ENCODE measurements at regions not wholly inside any gene's neighbourhood (a gene's known extent, or its start where the extent isn't known, plus 50 kb on each side); places are given as distances from the start of the nearest gene placed in this dataset.

DNA sequence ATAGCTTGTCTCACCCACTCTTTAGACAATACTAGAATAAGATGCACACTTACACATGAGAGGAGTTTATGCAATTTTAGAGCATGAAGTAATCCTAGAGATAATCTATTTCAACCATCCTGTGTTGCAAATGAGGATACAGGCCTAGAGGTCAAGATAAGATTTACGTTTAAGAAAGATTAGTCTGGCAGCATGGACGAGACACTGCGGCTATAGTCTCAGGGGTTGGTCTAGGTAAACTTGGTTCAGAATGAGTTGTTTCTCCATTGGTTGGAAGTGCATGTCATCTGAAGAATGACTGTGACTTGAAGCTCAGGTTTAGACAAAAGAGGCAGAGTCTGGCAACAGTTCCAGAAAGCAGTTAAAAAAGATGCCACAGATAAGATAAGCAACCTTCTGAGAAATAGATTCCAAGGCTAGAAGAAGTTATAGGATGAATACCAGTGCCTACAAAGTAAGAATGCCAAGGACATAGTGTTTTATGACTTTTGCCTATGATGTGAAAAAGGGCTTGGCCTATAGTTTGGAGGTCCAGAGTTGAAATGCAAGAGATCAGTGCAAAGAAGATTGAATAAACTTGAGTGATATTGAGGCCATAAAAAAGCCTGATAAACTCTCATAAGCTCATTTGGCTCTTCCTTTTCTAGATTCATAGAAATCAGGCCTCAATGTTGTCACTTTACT lies 631.0 kb downstream of the SQOR start:
- no peaks in the 10 kb centered on the region for H4K20me1 ChIP-seq (ENCODE audit: insufficient read depth, low read length)

DNA sequence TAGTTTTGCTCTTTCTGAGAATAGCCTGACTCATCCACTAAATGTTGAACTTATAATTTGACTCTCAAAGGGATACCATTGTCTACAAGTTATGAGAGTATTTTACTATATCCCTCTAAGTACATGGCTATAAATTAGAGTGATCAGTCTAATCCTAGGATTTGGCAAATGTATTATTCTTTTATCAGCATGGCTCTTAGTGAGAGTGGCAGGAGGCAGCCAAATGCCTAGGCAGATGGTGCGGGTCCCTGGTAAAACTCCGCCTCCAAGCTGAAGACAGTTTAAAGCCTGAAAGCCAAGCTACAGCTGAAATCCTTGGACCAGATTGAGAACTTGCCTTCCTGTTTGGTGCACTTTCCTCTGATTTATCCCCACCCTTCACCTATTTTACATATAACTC lies 631.8 kb downstream of the SQOR start:
- Histone ChIP-seq H3K36me3 (ENCODE audit: insufficient read depth, low read length) (no peaks in the 10 kb centered on the region), H3K4me1 (ENCODE audit: insufficient read depth, low read length) (no peaks in the 10 kb centered on the region), H3K4me3 (ENCODE audit: insufficient read depth, low read depth, low read length) (no peak overlapping the region), H3K4me2 (ENCODE audit: low read length) (no peak overlapping the region), H3K9ac (ENCODE audit: low read length) (no peak overlapping the region), H3K27me3 (ENCODE audit: insufficient read depth, low read length) (no peaks in the 10 kb centered on the region), H4K20me1 (ENCODE audit: insufficient read depth, low read length) (no peaks in the 10 kb centered on the region), H2AFZ (ENCODE audit: low read depth, low read length) (no peak overlapping the region), H3K27ac (ENCODE audit: low read depth, low read length) (no peak overlapping the region), H3K79me2 (ENCODE audit: insufficient read depth, low read length) (no peaks in the 10 kb centered on the region), H3K9me3 (ENCODE audit: insufficient read depth, low read depth, low read length) (no peaks in the 10 kb centered on the region)
- no peaks in the 10 kb centered on the region for H3K36me3 Mint-ChIP-seq (ENCODE audit: low read depth, unreplicated experiment)
- TF ChIP-seq, protein P1, sequence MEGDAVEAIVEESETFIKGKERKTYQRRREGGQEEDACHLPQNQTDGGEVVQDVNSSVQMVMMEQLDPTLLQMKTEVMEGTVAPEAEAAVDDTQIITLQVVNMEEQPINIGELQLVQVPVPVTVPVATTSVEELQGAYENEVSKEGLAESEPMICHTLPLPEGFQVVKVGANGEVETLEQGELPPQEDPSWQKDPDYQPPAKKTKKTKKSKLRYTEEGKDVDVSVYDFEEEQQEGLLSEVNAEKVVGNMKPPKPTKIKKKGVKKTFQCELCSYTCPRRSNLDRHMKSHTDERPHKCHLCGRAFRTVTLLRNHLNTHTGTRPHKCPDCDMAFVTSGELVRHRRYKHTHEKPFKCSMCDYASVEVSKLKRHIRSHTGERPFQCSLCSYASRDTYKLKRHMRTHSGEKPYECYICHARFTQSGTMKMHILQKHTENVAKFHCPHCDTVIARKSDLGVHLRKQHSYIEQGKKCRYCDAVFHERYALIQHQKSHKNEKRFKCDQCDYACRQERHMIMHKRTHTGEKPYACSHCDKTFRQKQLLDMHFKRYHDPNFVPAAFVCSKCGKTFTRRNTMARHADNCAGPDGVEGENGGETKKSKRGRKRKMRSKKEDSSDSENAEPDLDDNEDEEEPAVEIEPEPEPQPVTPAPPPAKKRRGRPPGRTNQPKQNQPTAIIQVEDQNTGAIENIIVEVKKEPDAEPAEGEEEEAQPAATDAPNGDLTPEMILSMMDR (IDR thresholded peaks at IDR 0.05; ENCODE audit: insufficient read depth, low read depth, low read length) = no peak
- no peak for TF ChIP-seq EZH2 (IDR thresholded peaks at IDR 0.05; ENCODE audit: insufficient read depth, low read length)
- H3K4me1 Mint-ChIP-seq (ENCODE audit: low read depth, unreplicated experiment) = no peaks in the 10 kb centered on the region
- H3K9me3 Mint-ChIP-seq (ENCODE audit: unreplicated experiment) = peaks cover 2% of the 10 kb centered on the region
- FAIRE-seq (no peak), DNase-seq (ENCODE audit: low read depth) (no peak)
- peaks cover 1% of the 10 kb centered on the region for H3K27me3 Mint-ChIP-seq (ENCODE audit: low read depth, unreplicated experiment)
- H3K27ac Mint-ChIP-seq (ENCODE audit: unreplicated experiment) = no peak overlapping the region
- no peak overlapping the region for H3K4me3 Mint-ChIP-seq (ENCODE audit: unreplicated experiment)

More for the DNA sequence above, 631.0 kb downstream of the SQOR start:
- Histone ChIP-seq H3K4me3 (ENCODE audit: insufficient read depth, low read depth, low read length) (no peak overlapping the region), H3K27me3 (ENCODE audit: insufficient read depth, low read length) (no peaks in the 10 kb centered on the region), H2AFZ (ENCODE audit: low read depth, low read length) (no peak overlapping the region), H3K79me2 (ENCODE audit: insufficient read depth, low read length) (no peaks in the 10 kb centered on the region), H3K27ac (ENCODE audit: low read depth, low read length) (no peak overlapping the region), H3K4me1 (ENCODE audit: insufficient read depth, low read length) (no peaks in the 10 kb centered on the region), H3K9me3 (ENCODE audit: insufficient read depth, low read depth, low read length) (no peaks in the 10 kb centered on the region), H3K36me3 (ENCODE audit: insufficient read depth, low read length) (no peaks in the 10 kb centered on the region), H3K4me2 (ENCODE audit: low read length) (no peak overlapping the region), H3K9ac (ENCODE audit: low read length) (no peak overlapping the region)
- no peak overlapping the region for H3K4me3 Mint-ChIP-seq (ENCODE audit: unreplicated experiment)
- TF ChIP-seq, protein P1 (IDR thresholded peaks at IDR 0.05; ENCODE audit: insufficient read depth, low read depth, low read length) = no peak
- TF ChIP-seq EZH2 (IDR thresholded peaks at IDR 0.05; ENCODE audit: insufficient read depth, low read length) = no peak
- no peak overlapping the region for H3K27ac Mint-ChIP-seq (ENCODE audit: unreplicated experiment)
- FAIRE-seq = no peak
- H3K36me3 Mint-ChIP-seq (ENCODE audit: low read depth, unreplicated experiment) = no peaks in the 10 kb centered on the region
- no peak for DNase-seq (ENCODE audit: low read depth)
- peaks cover 8% of the 10 kb centered on the region for H3K9me3 Mint-ChIP-seq (ENCODE audit: unreplicated experiment)
- H3K4me1 Mint-ChIP-seq (ENCODE audit: low read depth, unreplicated experiment) = no peaks in the 10 kb centered on the region
- peaks cover 2% of the 10 kb centered on the region for H3K27me3 Mint-ChIP-seq (ENCODE audit: low read depth, unreplicated experiment)

DNA sequence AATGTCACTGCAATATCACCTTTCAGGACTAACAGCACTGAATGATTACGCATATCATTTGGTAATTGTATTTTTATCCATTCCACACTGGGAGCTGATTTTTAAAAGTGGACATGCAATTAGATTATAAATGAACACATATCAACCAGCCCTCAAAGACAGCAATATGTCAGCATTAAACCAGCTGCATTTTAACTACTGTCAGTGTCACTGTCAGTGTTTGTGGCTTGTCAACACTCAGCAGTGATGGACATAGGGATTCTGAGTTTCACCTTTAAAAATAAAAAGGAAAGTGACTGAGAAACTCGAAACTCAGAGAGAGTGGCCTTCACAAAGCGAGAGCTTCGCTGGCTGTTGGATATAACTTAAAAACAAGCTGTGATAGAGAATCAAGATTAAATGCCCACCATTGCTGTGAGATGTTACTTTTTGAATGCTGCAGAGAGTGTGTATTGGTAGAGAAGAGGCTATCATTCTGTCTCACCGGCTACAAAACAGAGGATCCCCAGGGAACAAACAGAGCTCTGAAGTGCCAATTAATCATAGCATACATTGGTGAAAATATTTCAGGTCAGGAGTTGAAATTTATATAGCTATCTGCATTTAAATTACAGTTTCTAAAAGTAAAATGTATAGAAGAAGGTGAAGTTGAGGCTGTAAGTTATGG lies 635.8 kb downstream of the SQOR start:
- Mint-ChIP-seq H3K9me3 (ENCODE audit: unreplicated experiment) (no peaks in the 10 kb centered on the region), H3K36me3 (ENCODE audit: low read depth, unreplicated experiment) (no peaks in the 10 kb centered on the region), H3K27ac (ENCODE audit: unreplicated experiment) (no peak overlapping the region), H3K4me3 (ENCODE audit: unreplicated experiment) (no peak overlapping the region), H3K4me1 (ENCODE audit: low read depth, unreplicated experiment) (no peaks in the 10 kb centered on the region), H3K27me3 (ENCODE audit: low read depth, unreplicated experiment) (no peaks in the 10 kb centered on the region)
- Histone ChIP-seq H3K9ac (ENCODE audit: low read length) (no peak overlapping the region), H3K36me3 (ENCODE audit: insufficient read depth, low read length) (no peaks in the 10 kb centered on the region), H3K4me1 (ENCODE audit: insufficient read depth, low read length) (no peaks in the 10 kb centered on the region), H3K4me3 (ENCODE audit: insufficient read depth, low read depth, low read length) (no peak overlapping the region), H3K9me3 (ENCODE audit: insufficient read depth, low read depth, low read length) (no peaks in the 10 kb centered on the region), H2AFZ (ENCODE audit: low read depth, low read length) (no peak overlapping the region), H3K4me2 (ENCODE audit: low read length) (no peak overlapping the region), H3K27ac (ENCODE audit: low read depth, low read length) (no peak overlapping the region), H3K27me3 (ENCODE audit: insufficient read depth, low read length) (no peaks in the 10 kb centered on the region), H3K79me2 (ENCODE audit: insufficient read depth, low read length) (no peaks in the 10 kb centered on the region), H4K20me1 (ENCODE audit: insufficient read depth, low read length) (no peaks in the 10 kb centered on the region)
- TF ChIP-seq EZH2 (IDR thresholded peaks at IDR 0.05; ENCODE audit: insufficient read depth, low read length) = no peak
- TF ChIP-seq, protein P1 (IDR thresholded peaks at IDR 0.05; ENCODE audit: insufficient read depth, low read depth, low read length) = no peak
- DNase-seq (ENCODE audit: low read depth) (no peak), FAIRE-seq (no peak)

All from astrocyte (in vitro differentiated cells and primary cell).